Heart left ventricle (tissue), 13 donors: ENCODE measurements at regions not wholly inside any gene's neighbourhood (a gene's known extent, or its start where the extent isn't known, plus 50 kb on each side); places are given as distances from the start of the nearest gene placed in this dataset.
"Not testable (repeated sequence)": the region's sequence is repeated elsewhere in the genome, so short reads cannot be mapped to it uniquely, and the experiment has no call there.

ENCODE experiments used
- POLR2A ChIP-seq, 2 donors: fragments of 450-650 bp; IDR thresholded peaks; one replicate each; pipeline ENCODE4 v1.6.1; 2017; ENCODE audit warnings: antibody characterized with exemption in 2 of 2, mild to moderate bottlenecking in 2 of 2, moderate library complexity in 2 of 2
- TF ChIP-seq, protein P1 (sequence below), 12 donors: fragments of 200-600 bp; sonication (generic) in 4 of 12; IDR thresholded peaks; one replicate each; pipeline versions ENCODE4 v1.5.0 to v1.8.0; 2018 to 2022; ENCODE audit warnings: antibody characterized with exemption in 12 of 12, mild to moderate bottlenecking in 5 of 12
- donor health status: ischemic (EF 13 %, LVEDD 7.1; RV severe dilation, severe dysfunction).
- donor health status: DM: no; HTN: yes; CAD: no.
- donor health status: DM: no; HTN: no; CAD: no.
- donor health status: ischemic (EF 25% LVEDD 6.9; RV normal size, moderate dysfunction).
- donor health status: ischemic (EF 25% LVEDD 5.7; RV mildly dilated, moderate dysfunction).
- donor health status: ischemic (EF 35%, LVEDD 5.7; RV mildly dilated, moderate dysfunction).
- donor health status: nonischemic (EF 11% LVEDD 7.7; RV severe dilation, severe dysfunction).
- donor health status: DM: yes; HTN: yes; CAD: no.
- donor health status: PGD.
- donor health status: ischemic (EF 29% LVEDD 5.4; RV normal size, mild dysfunction).
- donor health status: nonischemic (EF 23%, LVEDD 6.1; RV moderate dilation, normal function).

DNA sequence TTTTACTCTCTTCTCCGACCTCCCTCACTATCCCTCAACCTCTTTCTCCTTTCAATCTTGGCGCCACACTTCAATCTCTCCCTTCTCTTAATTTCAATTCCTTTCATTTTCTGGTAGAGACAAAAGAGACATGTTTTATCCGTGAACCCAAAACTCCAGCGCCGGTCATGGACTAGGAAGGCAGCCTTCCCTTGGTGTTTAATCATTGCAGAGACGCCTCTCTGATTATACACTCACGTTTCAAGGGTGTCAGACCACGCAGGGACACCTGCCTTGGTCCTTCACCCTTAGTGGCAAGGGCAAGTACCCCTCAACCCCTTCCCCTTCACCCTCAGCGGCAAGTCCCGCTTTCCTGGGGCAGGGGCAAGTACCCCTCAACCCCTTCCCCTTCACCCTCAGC, 92.3 kb upstream of the CCDC180 start:
- TF ChIP-seq, protein P1, sequence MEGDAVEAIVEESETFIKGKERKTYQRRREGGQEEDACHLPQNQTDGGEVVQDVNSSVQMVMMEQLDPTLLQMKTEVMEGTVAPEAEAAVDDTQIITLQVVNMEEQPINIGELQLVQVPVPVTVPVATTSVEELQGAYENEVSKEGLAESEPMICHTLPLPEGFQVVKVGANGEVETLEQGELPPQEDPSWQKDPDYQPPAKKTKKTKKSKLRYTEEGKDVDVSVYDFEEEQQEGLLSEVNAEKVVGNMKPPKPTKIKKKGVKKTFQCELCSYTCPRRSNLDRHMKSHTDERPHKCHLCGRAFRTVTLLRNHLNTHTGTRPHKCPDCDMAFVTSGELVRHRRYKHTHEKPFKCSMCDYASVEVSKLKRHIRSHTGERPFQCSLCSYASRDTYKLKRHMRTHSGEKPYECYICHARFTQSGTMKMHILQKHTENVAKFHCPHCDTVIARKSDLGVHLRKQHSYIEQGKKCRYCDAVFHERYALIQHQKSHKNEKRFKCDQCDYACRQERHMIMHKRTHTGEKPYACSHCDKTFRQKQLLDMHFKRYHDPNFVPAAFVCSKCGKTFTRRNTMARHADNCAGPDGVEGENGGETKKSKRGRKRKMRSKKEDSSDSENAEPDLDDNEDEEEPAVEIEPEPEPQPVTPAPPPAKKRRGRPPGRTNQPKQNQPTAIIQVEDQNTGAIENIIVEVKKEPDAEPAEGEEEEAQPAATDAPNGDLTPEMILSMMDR (IDR thresholded peaks at IDR 0.05), result not testable (repeated sequence)
- not testable (repeated sequence) for TF ChIP-seq POLR2A (IDR thresholded peaks at IDR 0.05)
